Mammary epithelial cell (primary cell): ENCODE measurements at regions not wholly inside any gene's neighbourhood (a gene's known extent, or its start where the extent isn't known, plus 50 kb on each side); places are given as distances from the start of the nearest gene placed in this dataset.

Source experiments
- EZH2 ChIP-seq: IDR thresholded peaks from 2 replicates; pipeline ENCODE4 v1.6.1; 2012; ENCODE audit warnings: low read length, inconsistent platforms, borderline replicate concordance
- TF ChIP-seq, protein P1 (sequence below), 2 donors: IDR thresholded peaks in 1 of 2; conservative IDR thresholded peaks in 1 of 2; 2 replicates each; pipeline ENCODE4 v1.5.1; 2011 to 2012; ENCODE audit warnings: inconsistent platforms in 2 of 2, low read length in 2 of 2, mild to moderate bottlenecking in 2 of 2, control low read depth in 1 of 2, low read depth in 1 of 2; ENCODE audit not compliant: insufficient read depth in 1 of 2; ENCODE audit errors: extremely low read depth in 1 of 2

DNA sequence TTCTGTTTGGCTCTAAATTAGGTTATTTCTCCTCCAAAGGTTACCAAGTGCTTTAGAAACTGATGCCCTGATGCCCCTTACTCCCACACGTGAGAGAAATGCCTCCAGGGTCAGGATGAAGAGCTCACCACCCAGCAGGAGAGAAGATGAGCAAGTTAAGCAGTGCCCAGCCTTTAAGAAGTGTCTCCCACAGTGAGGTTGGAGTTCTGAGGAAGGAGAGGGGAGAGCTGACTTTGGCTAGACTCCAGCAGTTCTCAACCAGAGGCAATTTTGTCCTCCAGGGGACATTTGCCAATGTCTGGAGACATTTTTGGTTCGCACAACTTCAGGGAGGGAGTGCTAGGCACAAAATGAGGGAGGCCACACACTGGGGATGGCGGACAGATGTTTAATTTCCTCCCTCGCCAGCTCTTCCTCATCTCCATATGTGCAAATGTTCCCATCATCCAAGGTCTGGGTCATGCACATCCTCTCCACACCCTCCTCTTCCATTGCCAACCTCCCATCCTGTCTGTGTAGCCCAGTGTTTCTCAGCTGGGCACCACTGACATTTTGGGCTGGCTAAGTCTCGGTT lies 50.6 kb upstream of the SLC7A14 start:
- TF ChIP-seq, protein P1, sequence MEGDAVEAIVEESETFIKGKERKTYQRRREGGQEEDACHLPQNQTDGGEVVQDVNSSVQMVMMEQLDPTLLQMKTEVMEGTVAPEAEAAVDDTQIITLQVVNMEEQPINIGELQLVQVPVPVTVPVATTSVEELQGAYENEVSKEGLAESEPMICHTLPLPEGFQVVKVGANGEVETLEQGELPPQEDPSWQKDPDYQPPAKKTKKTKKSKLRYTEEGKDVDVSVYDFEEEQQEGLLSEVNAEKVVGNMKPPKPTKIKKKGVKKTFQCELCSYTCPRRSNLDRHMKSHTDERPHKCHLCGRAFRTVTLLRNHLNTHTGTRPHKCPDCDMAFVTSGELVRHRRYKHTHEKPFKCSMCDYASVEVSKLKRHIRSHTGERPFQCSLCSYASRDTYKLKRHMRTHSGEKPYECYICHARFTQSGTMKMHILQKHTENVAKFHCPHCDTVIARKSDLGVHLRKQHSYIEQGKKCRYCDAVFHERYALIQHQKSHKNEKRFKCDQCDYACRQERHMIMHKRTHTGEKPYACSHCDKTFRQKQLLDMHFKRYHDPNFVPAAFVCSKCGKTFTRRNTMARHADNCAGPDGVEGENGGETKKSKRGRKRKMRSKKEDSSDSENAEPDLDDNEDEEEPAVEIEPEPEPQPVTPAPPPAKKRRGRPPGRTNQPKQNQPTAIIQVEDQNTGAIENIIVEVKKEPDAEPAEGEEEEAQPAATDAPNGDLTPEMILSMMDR (conservative IDR thresholded peaks at IDR 0.05 in 1 of 2, IDR thresholded peaks at IDR 0.05 in 1 of 2; ENCODE audit: extremely low read depth in 1 of 2, insufficient read depth in 1 of 2, low read depth in 1 of 2, low read length in 2 of 2), result no peak
- TF ChIP-seq EZH2, result no peak
